ENCODE measurements at regions not wholly inside any gene's neighbourhood (a gene's known extent, or its start where the extent isn't known, plus 50 kb on each side); places are given as distances from the start of the nearest gene placed in this dataset.

- DNase-seq (no peak), ATAC-seq (no peak)
- Mint-ChIP-seq H3K27me3 (no peaks in the 10 kb centered on the region), H3K36me3 (no peaks in the 10 kb centered on the region), H3K9me3 (ENCODE audit: low read depth) (peaks cover 2% of the 10 kb centered on the region), H3K27ac (no peak overlapping the region), H3K4me1 (no peaks in the 10 kb centered on the region), H3K4me3 (no peak overlapping the region)
- CTCF ChIA-PET: no interaction called here
Measured at GRCh38 chr16:62568926-62569325, 532.7 kb upstream of the CDH8 start.

- Mint-ChIP-seq H3K27me3 (no peaks in the 10 kb centered on the region), H3K4me3 (no peak overlapping the region), H3K27ac (no peak overlapping the region), H3K36me3 (no peaks in the 10 kb centered on the region), H3K4me1 (no peaks in the 10 kb centered on the region), H3K9me3 (ENCODE audit: low read depth) (peaks cover 2% of the 10 kb centered on the region)
- ATAC-seq (no peak), DNase-seq (no peak)
- CTCF ChIA-PET: no interaction called here
Measured at GRCh38 chr16:62565706-62566105, 529.5 kb upstream of the CDH8 start.

- DNase-seq (no peak), ATAC-seq (no peak)
- CTCF ChIA-PET: no interaction called here
- no peaks in the 10 kb centered on the region for H3K4me1 Mint-ChIP-seq
- no peaks in the 10 kb centered on the region for H3K27me3 Mint-ChIP-seq
- no peaks in the 10 kb centered on the region for H3K36me3 Mint-ChIP-seq
- H3K4me3 Mint-ChIP-seq: no peak overlapping the region
- no peak overlapping the region for H3K27ac Mint-ChIP-seq
- peaks cover 2% of the 10 kb centered on the region for H3K9me3 Mint-ChIP-seq (ENCODE audit: low read depth)
Measured at GRCh38 chr16:62564291-62564690, 528.1 kb upstream of the CDH8 start.

GRCh38 chr16:62562121-62562520, 525.9 kb upstream of the CDH8 start:
- DNase-seq: no peak
- Mint-ChIP-seq H3K9me3 (ENCODE audit: low read depth) (peaks cover 6% of the 10 kb centered on the region), H3K4me1 (no peaks in the 10 kb centered on the region), H3K36me3 (no peaks in the 10 kb centered on the region), H3K27ac (no peak overlapping the region), H3K4me3 (no peak overlapping the region), H3K27me3 (no peaks in the 10 kb centered on the region)
- CTCF ChIA-PET: no interaction called here
- ATAC-seq: no peak

- Mint-ChIP-seq H3K36me3 (no peaks in the 10 kb centered on the region), H3K9me3 (ENCODE audit: low read depth) (peaks cover 7% of the 10 kb centered on the region), H3K4me3 (no peak overlapping the region), H3K27me3 (no peaks in the 10 kb centered on the region), H3K4me1 (no peaks in the 10 kb centered on the region), H3K27ac (no peak overlapping the region)
- CTCF ChIA-PET: no interaction called here
- DNase-seq (no peak), ATAC-seq (no peak)
Measured at GRCh38 chr16:62549875-62550274, 513.6 kb upstream of the CDH8 start.

GRCh38 chr16:62548095-62548494, 511.9 kb upstream of the CDH8 start:
- Mint-ChIP-seq H3K36me3 (no peaks in the 10 kb centered on the region), H3K27ac (no peak overlapping the region), H3K4me1 (no peaks in the 10 kb centered on the region), H3K4me3 (no peak overlapping the region), H3K27me3 (no peaks in the 10 kb centered on the region), H3K9me3 (ENCODE audit: low read depth) (peaks cover 7% of the 10 kb centered on the region)
- DNase-seq: no peak
- CTCF ChIA-PET: no interaction called here
- no peak for ATAC-seq

GRCh38 chr16:62546701-62547100, 510.5 kb upstream of the CDH8 start:
- Mint-ChIP-seq H3K27me3 (no peaks in the 10 kb centered on the region), H3K27ac (no peak overlapping the region), H3K4me1 (no peaks in the 10 kb centered on the region), H3K4me3 (no peak overlapping the region), H3K36me3 (no peaks in the 10 kb centered on the region), H3K9me3 (ENCODE audit: low read depth) (peaks cover 8% of the 10 kb centered on the region)
- CTCF ChIA-PET: no interaction called here
- no peak for DNase-seq
- no peak for ATAC-seq

GRCh38 chr16:62545039-62545438, 508.8 kb upstream of the CDH8 start:
- DNase-seq: no peak
- no peaks in the 10 kb centered on the region for H3K4me1 Mint-ChIP-seq
- H3K27ac Mint-ChIP-seq: no peak overlapping the region
- H3K27me3 Mint-ChIP-seq: no peaks in the 10 kb centered on the region
- CTCF ChIA-PET: no interaction called here
- no peaks in the 10 kb centered on the region for H3K36me3 Mint-ChIP-seq
- H3K9me3 Mint-ChIP-seq (ENCODE audit: low read depth): peaks cover 5% of the 10 kb centered on the region
- no peak for ATAC-seq
- H3K4me3 Mint-ChIP-seq: no peak overlapping the region

GRCh38 chr16:62543516-62543915, 507.3 kb upstream of the CDH8 start:
- H3K36me3 Mint-ChIP-seq: no peaks in the 10 kb centered on the region
- H3K27me3 Mint-ChIP-seq: no peaks in the 10 kb centered on the region
- no peak overlapping the region for H3K4me3 Mint-ChIP-seq
- H3K27ac Mint-ChIP-seq: no peak overlapping the region
- H3K9me3 Mint-ChIP-seq (ENCODE audit: low read depth): peaks cover 5% of the 10 kb centered on the region
- DNase-seq (no peak), ATAC-seq (no peak)
- CTCF ChIA-PET: no interaction called here
- no peaks in the 10 kb centered on the region for H3K4me1 Mint-ChIP-seq

- Mint-ChIP-seq H3K36me3 (no peaks in the 10 kb centered on the region), H3K4me3 (no peak overlapping the region), H3K27ac (no peak overlapping the region), H3K4me1 (no peaks in the 10 kb centered on the region), H3K9me3 (ENCODE audit: low read depth) (peaks cover 2% of the 10 kb centered on the region), H3K27me3 (no peaks in the 10 kb centered on the region)
- ATAC-seq (no peak), DNase-seq (no peak)
- CTCF ChIA-PET: no interaction called here
Measured at GRCh38 chr16:62539657-62540056, 503.4 kb upstream of the CDH8 start.

GRCh38 chr16:62530426-62530825, 494.2 kb upstream of the CDH8 start:
- H3K27me3 Mint-ChIP-seq: no peaks in the 10 kb centered on the region
- peaks cover 7% of the 10 kb centered on the region for H3K9me3 Mint-ChIP-seq (ENCODE audit: low read depth)
- H3K4me1 Mint-ChIP-seq: no peaks in the 10 kb centered on the region
- H3K36me3 Mint-ChIP-seq: no peaks in the 10 kb centered on the region
- no peak overlapping the region for H3K27ac Mint-ChIP-seq
- ATAC-seq (no peak), DNase-seq (no peak)
- CTCF ChIA-PET: no interaction called here
- H3K4me3 Mint-ChIP-seq: no peak overlapping the region

- Mint-ChIP-seq H3K4me3 (no peak overlapping the region), H3K36me3 (no peaks in the 10 kb centered on the region), H3K27me3 (no peaks in the 10 kb centered on the region), H3K4me1 (no peaks in the 10 kb centered on the region), H3K9me3 (ENCODE audit: low read depth) (peaks cover 11% of the 10 kb centered on the region), H3K27ac (no peak overlapping the region)
- DNase-seq: no peak
- no peak for ATAC-seq
- CTCF ChIA-PET: no interaction called here
Measured at GRCh38 chr16:62516001-62516400, 479.8 kb upstream of the CDH8 start.

GRCh38 chr16:62503073-62503472, 466.8 kb upstream of the CDH8 start:
- Mint-ChIP-seq H3K4me3 (no peak overlapping the region), H3K9me3 (ENCODE audit: low read depth) (peaks cover 15% of the 10 kb centered on the region), H3K4me1 (no peaks in the 10 kb centered on the region)

GRCh38 chr16:62478903-62479458, 442.7 kb upstream of the CDH8 start:
- no peak for DNase-seq
- Mint-ChIP-seq H3K27me3 (no peaks in the 10 kb centered on the region), H3K4me3 (no peak overlapping the region)

More at GRCh38 chr16:62503073-62503472, 466.8 kb upstream of the CDH8 start:
- no peak overlapping the region for H3K27ac Mint-ChIP-seq
- no peaks in the 10 kb centered on the region for H3K36me3 Mint-ChIP-seq
- CTCF ChIA-PET: no interaction called here
- DNase-seq: no peak
- no peaks in the 10 kb centered on the region for H3K27me3 Mint-ChIP-seq
- no peak for ATAC-seq

GRCh38 chr16:62477796-62478195, 441.6 kb upstream of the CDH8 start:
- H3K27ac Mint-ChIP-seq: no peak overlapping the region
- no peak for ATAC-seq
- no peaks in the 10 kb centered on the region for H3K4me1 Mint-ChIP-seq
- DNase-seq: no peak
- no peaks in the 10 kb centered on the region for H3K36me3 Mint-ChIP-seq
- no peaks in the 10 kb centered on the region for H3K27me3 Mint-ChIP-seq
- CTCF ChIA-PET: no interaction called here
- H3K4me3 Mint-ChIP-seq: no peak overlapping the region
- H3K9me3 Mint-ChIP-seq (ENCODE audit: low read depth): peaks cover 14% of the 10 kb centered on the region

More at GRCh38 chr16:62478903-62479458, 442.7 kb upstream of the CDH8 start:
- Mint-ChIP-seq H3K9me3 (ENCODE audit: low read depth) (peaks cover 8% of the 10 kb centered on the region), H3K36me3 (no peaks in the 10 kb centered on the region), H3K27ac (no peak overlapping the region), H3K4me1 (no peaks in the 10 kb centered on the region)
- no peak for ATAC-seq
- CTCF ChIA-PET: no interaction called here
